HCT116 (cell line): ENCODE measurements at regions not wholly inside any gene's neighbourhood (a gene's known extent, or its start where the extent isn't known, plus 50 kb on each side); places are given as distances from the start of the nearest gene placed in this dataset.

Source experiments
- TCF7L2 ChIP-seq: IDR thresholded peaks from 2 replicates; pipeline ENCODE4 v1.7.0; 2011; ENCODE audit warnings: borderline replicate concordance, inconsistent platforms; ENCODE audit not compliant: insufficient read depth, insufficient read length; ENCODE audit errors: extremely low read depth
- TF ChIP-seq, protein P1 (sequence below), 3 experiments: fragments of 200-600 bp in 1 of 3; sonication (generic) in 1 of 3; IDR thresholded peaks in 2 of 3; conservative IDR thresholded peaks in 1 of 3; 2 replicates each; pipeline ENCODE4 v1.5.1; 2012 to 2017; ENCODE audit warnings: low read depth in 2 of 3, low read length in 2 of 3, antibody characterized with exemption in 1 of 3, borderline replicate concordance in 1 of 3, control low read depth in 1 of 3, mild to moderate bottlenecking in 1 of 3, mixed read lengths in 1 of 3, mixed run types in 1 of 3, moderate library complexity in 1 of 3; ENCODE audit not compliant: insufficient read depth in 1 of 3

DNA sequence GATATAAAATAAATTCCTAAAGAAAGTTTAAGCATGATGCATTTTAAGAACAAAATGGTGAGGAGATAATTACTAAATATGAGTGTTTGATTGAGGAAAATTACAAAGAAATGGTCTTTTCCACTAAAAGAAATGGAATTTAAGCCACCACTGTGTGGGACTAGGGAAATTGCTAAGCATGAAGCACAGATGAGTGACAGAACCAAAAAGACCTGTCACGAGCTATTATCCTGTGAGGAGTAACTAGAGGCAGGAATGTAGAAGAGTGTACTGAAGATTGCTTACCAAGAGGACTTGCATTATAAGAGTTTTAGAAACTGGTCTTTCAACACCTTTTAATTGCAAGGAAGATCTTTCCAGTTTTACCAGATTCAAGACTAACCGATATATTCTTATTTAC is 193.6 kb upstream of the PRR16 start:
- no peak for TF ChIP-seq TCF7L2
- TF ChIP-seq, protein P1, sequence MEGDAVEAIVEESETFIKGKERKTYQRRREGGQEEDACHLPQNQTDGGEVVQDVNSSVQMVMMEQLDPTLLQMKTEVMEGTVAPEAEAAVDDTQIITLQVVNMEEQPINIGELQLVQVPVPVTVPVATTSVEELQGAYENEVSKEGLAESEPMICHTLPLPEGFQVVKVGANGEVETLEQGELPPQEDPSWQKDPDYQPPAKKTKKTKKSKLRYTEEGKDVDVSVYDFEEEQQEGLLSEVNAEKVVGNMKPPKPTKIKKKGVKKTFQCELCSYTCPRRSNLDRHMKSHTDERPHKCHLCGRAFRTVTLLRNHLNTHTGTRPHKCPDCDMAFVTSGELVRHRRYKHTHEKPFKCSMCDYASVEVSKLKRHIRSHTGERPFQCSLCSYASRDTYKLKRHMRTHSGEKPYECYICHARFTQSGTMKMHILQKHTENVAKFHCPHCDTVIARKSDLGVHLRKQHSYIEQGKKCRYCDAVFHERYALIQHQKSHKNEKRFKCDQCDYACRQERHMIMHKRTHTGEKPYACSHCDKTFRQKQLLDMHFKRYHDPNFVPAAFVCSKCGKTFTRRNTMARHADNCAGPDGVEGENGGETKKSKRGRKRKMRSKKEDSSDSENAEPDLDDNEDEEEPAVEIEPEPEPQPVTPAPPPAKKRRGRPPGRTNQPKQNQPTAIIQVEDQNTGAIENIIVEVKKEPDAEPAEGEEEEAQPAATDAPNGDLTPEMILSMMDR (IDR thresholded peaks at IDR 0.05 in 2 of 3, conservative IDR thresholded peaks at IDR 0.05 in 1 of 3; ENCODE audit: borderline replicate concordance in 1 of 3, insufficient read depth in 1 of 3, low read depth in 2 of 3, low read length in 2 of 3), result no peak
